ENCODE measurements at regions not wholly inside any gene's neighbourhood (a gene's known extent, or its start where the extent isn't known, plus 50 kb on each side); places are given as distances from the start of the nearest gene placed in this dataset.
"Not testable (repeated sequence)": the region's sequence is repeated elsewhere in the genome, so short reads cannot be mapped to it uniquely, and the experiment has no call there.

DNA sequence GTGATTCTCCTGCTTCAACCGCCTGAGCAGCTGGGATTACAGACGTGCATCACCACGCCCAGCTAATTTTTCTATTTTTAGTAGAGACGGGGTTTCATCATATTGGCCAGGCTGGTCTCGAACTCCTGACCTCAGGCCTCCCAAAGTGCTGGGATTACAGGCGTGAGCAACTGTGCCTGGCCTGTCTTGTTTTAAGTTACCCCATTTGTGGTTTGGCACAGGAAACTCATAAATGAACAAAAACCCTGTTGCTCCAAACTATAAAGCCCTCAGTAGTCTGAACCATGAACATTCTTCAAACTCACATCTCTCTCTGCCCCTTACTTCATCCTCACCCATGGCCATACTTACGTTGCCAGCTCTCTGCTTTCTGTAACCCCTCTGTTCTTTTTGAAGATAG is 61.7 kb downstream of the RHOU start:
- not testable (repeated sequence) for DNase-seq

DNA sequence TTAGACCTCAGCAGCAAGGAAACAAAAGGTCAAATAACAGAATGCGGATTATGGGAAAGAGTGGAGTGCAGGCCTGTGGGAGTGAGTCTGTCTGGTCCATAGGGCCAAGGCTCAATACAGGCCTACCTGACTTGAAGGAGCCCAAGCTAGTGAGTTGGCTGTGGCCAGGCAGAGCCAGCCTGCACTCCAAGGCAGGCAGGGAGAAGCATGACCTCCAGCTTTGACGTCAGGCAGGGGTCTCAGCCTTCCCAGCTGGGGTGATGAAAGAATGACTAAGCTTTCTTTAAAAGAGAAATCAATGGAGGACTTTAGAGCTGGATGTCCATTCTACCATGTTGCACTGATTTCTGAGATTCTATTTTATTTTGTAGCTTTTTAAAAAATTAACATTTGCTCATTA is 62.8 kb downstream of the RHOU start:
- no peak for DNase-seq

DNA sequence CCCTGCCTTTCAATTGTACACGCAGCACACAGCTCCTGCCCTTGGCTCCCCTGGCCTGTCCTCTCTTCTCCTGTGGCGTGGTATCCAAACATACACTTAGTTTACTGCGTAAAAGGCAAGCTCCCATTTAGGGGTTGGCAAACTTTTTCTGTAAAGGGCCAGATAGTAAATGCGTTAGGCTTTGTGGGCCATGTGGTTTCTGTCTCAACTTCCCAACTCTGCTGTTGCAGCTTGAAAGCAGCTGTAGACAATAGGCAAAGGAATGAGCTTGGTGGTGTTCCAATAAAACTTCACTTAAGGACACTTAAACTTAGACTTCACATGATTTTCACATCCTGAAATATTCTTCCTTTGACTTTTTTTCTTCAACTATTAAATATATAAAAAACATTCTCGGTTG is 63.3 kb downstream of the RHOU start:
- no peak for DNase-seq

DNA sequence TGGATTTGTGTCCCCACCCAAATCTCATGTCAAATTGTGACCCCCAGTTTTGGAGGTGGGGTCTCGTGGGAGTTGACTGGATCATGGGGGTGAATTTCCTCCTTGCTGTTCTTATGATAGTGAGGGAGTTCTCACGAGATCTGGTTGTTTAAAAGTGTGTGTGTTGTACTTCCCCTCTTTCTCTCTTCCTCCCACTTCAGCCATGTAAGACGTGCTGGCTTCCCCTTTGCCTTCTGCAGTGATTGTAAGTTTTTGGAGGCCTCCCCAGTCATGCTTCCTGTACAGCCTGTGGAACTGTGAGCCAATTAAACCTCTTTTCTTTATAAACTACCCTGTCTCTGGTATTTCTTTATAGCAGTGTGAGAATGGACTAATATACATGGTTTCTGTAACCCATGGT is 64.6 kb downstream of the RHOU start:
- no peak for DNase-seq

DNA sequence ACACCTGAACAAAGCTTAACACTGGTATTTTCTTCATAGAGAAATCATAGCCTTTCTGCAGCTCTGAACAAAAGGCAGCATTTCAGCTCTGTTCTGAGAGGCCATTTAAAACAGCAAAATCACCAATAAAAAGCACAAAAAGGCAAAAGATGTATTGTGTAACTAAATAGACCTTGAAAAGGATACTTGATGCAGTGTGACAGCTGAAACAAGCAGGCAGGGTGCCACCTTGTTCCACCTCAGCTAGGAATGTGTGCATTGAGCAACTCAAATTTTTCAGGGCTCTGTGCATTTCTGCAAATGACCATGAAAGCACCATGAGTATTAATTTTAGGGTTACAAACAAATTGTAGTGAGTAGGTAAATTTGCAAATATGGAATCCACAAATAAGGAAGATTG is 65.8 kb downstream of the RHOU start:
- no peak for DNase-seq

DNA sequence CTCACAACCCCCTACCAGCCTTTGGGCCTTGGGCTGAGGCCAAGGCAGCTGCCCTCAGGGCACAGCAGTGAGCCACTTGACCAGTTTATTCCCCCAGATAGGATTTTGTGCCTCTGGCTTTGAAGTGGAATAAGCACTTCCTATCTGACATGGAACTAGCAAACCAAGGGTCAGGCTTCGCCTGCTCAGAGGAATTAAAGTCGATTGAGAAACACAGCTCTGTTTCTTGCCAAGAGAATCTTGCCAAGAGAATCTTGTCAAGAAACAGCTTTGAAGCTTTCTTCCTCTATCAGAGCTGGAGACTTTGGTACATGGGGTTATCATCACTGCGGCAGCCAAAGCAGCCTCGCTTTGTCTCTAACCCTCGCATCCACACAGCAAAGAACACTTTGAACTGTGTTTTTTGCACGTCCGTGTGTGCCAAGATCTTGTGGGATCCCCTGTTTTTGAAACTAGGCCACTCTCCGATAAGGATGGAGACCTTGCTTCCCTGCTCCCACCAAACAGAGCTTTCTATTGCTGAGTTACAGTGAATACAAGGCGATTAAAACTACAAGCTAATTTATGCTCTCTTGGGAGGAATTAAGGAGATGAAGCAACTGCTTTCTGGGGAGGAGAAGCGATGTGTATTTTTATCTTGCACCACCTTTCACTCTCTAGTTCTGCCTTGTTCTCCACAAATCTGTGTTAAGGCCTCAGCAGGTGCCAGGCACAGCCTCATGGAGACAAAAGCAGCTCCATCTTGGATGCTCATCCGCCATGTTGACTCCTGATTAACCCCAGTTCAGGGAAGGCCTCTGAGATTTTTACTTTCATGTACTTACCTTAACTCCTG is 67.3 kb downstream of the RHOU start:
- DNase-seq = no peak

DNA sequence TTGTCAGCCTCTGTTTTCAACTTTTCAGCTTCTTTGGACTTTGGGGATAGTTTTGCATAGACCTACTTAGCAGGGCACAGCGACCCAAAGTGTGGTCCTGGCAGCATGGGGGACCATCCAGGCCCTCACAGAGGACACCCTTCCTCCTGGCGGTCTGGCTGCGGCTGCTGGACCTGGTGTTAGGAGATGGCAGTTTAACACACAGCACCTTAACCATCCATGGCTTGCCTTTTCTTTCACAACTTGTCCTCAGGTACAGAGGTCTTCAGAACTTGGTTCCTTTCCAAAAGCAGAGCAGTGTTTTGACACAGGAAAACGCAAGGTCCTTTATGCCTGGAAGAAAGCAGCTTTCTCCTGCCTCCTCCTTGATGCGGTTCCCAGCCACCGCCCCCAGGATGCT is 68.1 kb downstream of the RHOU start:
- no peak for DNase-seq

DNA sequence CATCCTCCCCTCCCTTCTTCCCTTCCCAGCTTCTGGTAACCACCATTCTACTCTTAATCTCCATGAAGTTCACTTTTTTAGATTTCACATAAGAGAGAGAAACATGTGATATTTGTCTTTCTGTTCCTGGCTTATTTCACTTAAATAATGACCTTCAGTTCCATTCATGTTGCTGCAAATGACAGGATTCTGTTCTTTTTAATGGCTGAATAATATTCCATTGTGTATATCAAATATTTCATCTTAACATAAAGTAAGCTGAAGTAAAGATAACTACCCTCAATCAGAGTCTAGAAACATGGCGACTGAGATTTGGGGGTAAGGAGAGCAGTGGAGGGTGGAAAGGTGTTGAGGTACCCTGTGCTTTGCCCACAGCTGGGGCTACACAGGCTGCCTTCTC is 68.9 kb downstream of the RHOU start:
- no peak for DNase-seq

DNA sequence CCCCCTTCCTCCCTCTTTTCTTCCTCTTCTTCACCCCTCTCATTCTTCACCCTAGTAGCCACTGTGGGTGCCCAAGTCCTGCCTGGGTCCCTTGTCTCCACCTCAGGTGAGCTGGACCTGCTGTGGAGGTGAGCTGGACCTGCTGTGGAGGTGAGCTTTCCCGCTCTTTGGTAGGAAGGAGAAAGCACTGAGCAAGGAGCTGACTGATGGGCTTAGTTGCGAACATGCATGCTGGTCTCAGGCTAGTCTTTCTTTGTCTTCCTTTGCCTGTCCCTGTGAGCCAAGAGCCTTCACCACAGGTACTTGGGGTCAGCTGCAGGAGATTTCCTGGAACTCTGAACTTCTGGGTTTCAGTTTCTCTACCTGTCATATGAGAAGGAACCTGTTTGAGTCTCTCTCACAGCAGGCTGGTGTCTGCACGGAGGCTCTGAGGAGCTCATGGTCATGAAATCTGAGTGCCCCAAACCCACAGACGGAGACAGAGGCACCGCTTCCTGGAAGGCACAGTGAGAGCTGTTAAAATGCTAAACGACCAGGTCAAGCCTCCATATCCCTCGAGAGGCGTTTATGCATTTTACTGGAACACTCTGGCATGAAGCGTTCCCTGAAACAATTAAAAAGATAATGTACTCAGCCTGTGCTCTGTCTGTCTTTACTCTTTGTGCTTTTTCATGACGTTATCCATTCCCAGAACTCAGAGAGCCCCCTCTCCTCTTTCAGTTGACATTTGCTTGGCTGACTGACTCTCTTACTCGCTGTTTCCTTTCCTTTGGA is 69.5 kb downstream of the RHOU start:
- DNase-seq = no peak

DNA sequence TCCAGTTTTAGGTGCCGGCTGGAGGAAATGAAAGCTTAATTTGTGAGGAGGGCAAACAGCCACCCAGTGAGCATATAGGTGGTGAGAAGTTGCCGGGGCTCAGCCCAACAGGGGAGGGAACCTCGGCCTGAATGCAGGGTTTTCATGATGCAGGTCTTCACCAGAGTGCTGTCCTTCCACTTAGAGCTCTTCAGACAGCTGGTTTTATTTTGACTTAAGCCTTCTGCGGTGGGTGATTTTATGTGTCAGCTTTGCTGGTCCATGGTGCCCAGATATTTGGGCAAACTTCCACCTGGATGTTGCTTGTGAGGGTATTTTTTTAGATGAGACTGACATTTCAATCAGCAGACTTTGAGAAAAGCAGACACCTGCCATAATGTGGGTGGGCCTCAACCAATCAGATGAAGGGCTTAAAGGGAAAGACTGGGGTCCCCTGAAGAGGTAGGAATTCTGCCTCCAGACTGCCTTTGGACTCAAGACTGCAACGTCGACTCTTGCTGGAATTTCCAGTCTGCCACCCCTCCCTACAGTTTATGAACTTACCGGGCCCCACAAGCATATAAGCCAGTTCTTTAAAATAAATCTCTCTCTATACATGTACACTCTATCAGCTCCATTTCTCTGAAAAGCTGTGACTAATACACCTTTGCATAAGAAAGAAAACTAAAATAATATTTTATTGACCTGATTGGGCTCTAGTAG is 72.8 kb downstream of the RHOU start:
- DNase-seq = no peak

DNA sequence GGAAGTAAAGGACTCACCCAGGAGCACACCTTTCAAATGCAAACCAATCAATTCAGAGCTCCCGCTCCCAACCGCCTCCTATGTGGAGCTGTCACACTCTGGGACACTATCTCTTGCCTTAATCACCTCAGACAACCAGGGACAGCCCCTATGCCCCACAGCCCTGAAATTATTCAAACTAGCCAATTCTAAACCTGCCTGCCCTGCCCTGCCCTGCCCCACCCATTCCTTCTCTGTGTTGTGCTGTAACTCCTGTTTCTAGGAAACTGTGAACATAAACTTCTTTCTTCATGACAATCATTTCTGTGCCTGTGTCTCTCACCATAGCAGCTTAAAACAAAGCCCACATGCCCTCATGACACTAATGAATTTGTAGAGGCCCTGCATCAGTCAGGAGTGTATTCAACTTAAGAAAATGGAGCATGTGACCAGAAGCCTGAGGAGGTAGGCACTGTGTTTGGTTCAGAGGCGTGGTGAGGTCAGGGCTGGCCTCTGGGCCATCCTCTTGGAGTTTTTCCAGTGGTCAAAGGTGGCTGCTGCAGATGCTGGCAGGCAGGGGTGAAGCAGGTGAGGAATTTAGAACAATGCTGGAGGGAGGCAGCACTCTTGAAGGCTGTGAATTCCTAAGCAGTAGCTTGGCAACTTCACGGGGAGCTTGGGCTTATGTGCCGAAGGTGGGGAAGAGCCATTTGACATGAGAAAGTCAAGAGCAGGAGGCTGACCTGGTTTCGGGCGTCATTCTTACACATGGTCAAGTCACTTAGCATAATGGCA is 74.5 kb downstream of the RHOU start:
- DNase-seq = no peak

DNA sequence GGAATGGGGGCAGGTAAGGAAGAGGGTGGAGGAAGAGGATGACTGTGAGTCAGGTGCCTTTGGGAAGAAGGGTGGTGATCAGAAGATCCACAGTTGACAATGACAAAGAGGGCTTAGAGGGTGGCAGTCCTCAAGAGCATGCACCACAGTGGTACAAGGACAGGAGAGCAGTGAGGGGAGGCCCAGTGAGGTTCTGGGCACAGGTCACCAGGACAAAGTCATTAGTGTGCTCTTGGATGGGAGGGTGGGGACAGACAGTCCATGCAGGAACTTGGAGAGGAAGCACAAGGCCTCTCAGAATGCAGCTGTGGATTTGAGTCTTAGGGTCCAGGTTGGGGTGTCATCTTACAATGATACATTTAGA is 75.1 kb downstream of the RHOU start:
- no peak for DNase-seq

DNA sequence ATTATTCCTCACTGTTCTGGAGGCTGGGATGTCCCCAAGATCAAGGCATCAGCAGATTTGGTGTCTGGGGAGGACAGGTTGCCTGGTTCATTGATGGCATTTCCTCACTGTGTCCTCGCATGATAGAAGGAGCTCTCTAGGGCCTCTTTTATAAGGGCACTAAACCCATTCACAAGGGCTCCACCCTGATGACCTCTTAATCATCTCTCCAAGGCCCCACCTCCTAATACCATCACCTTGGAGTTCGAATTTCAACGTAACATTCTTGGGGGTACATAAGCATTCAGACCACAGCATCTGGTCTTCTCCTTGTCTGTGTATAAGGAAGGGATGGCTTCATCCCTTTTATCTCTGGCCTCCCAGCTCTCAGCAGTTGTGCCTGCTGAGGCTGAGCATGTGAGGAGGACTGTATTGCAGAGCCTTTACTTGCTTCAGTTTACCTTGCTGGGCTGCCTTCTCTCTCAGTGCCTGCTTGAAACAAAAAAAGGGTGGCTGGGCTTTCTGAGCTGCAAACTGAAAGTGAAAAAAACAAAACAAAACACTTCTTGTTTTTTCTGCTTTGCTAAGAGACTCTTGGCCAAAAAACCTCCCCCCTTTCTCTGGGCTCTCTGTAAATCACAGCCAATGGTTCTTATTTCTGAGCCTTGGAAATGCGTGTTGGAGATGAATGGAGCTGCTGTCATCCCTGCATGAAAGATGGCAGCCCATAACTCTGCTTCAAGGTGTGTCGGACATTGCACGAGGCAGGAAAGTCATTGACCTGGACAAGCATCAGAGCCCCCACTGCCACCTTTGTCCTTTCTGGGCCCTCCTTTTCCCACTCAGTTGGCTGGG is 75.8 kb downstream of the RHOU start:
- DNase-seq = no peak

DNA sequence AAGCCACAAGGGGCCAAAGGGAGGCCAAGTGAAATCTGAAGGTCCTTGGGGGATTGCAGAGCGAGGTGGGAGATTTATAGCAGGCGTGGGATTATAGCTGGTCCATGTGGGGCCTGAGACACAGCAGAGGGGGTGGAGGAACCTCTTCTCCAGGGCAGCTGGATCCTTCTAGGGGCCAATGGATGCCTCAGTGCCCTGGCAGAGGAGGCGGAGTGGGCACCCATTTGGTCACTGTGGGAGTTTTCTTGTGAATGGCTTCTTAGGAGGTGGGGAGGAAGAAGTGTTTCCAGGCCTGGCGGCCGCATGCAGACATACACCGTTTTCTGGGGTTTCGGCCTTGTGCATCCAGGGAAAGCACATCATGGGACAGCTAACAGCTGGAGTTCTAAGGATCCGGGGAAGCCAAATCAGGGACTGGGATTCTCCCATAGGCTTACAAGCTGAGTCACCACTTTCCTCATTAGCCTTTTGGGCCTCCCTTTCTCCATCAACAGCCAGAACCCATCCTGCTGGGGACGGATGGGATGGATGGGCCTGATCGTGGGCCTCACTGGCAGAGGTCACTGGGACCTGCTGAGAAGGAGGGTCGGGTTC is 76.5 kb downstream of the RHOU start:
- DNase-seq = no peak

DNA sequence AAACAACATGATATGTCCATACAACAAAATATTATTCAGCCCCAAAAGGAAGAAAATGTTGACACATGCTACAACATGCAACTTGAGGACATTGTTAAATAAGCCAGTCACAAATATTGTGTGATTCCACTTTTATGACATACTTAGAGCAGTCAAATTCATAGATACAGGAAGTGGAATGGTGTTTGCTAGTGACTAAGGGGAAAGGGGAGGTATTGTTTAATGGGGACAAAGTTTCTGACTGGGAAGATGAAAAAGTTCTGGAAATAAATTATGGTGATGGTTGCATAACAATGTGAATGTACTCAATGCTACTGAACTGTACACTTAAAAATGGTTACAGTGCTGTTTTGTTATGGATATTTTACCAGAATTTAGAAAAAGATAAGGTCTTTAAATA is 77.7 kb downstream of the RHOU start:
- DNase-seq = no peak

DNA sequence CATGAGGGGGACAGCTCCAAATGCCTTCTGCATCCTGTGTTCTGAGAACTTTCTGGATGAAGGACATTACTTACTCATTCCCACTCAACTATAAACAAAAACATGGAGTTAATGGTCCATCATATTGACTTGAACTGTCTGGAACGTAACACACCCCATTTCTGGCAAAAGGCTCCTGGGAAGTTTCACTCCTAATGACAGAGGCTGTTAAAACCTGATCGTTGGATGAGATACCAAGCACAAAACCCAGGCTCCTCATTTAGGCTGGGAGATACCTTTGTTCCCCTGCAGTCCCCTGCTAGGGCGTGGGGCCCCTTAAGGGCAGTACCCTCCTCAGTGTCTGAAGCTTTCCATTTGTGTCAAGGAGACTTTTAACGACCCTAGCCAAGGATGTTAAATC is 78.9 kb downstream of the RHOU start:
- no peak for DNase-seq

DNA sequence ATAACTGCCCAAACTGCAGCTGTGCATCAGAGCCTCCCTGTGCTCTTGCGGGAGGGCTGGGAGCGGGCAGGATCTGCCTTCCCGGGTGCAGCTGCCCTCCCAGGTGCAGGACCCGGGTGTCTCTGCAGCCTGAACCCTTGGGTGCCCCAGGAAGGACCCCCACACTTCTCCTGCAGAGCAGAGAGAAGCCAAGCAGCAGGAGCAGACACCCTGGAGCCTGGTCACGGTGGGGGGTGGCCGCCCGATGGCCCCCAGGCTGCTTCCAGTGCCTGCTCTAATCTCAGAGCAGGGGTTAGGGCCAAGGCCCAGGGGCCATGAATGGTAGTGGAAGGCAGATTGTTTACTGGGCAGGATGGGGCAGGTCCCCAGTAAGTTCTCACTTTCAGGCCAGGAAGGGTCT is 83.0 kb downstream of the RHOU start:
- DNase-seq = no peak

DNA sequence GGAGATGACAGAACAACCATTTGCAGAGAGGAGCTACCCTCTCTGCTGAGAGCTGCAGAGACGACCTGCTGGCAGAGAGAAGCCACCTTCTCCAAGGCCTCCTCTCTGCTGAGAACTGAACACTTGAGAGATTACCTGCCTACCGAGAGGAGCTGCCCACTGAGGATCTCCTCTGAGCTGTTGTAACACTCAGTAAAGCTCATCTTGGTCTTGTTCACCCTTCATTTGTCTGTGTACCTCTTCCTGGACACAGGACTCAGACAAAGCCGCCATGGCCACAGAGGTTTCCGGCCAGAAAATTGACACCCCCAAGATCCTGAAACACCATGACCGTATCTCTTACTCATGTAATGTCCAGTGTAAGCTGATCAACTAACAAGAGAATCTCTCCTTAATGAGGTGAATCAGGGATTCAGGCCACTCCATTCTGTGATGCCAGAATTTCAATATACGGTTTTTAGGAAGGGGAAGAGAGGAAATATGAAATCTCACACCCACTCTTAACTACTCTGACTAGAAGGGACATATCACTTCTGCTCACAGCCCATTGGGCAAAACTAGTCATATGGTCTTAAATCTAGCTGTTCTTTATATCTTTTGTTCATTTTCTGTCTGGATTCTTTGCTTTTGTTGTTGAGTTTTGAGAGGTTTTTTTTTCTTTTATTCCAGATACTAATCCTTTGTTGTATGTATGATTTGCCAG is 83.8 kb downstream of the RHOU start:
- no peak for DNase-seq

DNA sequence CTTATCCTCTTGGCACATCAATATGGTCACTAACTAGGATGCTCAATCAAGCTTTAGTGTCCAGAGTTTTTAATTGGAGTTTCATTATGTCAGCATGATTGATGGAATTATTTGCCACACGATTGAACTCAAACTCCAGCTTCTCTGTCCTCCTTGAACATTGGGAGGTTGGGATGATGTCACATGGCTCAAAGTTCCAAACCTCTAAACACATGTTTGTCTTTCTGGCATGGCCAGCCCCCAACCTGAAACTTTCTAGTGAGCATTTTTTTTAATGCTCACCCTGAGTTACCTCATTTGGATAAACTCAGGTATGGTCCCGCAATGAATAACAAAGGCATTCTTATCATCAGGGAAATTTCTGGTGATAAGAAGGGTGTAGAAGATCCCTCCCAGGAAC is 86.0 kb downstream of the RHOU start:
- DNase-seq = no peak

DNA sequence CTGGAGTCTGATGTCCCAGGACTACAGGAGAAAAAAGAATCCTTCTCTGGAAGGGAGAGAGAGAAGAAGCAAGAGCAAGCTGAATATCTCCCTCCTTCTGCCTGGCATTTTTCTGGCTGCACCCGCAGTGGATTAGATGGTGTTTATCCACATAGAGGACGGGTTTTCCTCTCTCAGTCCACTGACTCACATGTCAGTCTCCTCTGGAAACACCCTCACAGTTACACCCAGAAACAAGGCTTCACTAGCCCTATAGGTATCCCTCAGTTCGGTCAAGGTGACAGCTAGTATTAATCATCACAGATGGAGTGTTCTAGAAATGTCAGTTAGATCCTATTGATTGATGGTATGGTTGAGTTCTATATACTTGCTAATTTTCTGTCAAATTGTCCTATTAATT is 87.9 kb downstream of the RHOU start:
- no peak for DNase-seq

DNA sequence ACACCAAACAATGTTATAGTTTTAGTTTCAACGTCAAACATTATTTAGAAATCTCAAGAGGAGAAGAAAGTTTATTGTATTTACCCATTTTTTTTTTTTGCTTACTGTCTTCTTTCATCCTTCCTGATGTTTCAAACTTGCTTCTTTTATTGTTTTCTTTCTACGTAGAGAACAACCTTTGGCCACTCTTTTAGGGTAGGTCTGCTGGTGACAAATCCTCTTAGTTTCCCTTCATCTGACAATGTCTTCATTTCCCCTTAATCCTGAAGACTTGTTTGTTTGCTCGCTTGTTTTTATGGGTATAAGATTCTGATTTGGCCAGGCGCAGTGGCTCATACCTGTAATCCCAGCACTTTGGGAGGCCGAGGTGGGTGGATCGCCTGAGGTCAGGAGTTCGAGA is 89.1 kb downstream of the RHOU start:
- no peak for DNase-seq
